ENCODE measurements at regions not wholly inside any gene's neighbourhood (a gene's known extent, or its start where the extent isn't known, plus 50 kb on each side); places are given as distances from the start of the nearest gene placed in this dataset.

DNA sequence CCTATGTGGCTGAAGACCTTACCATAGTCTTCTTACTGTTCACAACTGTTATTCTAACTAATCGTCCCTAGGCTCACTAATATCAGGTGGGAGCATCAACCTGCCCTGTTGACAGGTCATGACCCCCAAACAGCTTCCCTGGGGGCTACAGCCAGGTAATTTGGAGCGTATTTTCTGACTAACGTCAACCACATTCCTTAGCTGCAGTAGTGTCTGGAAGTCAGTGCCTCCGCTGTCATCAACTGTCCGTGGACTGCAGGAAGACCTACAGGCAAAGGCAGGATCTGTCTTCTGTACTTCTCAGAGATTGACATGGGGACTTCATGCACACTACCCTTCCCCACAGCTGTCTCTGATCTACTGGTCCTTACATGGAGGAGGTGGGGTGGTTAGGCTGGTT lies 456.9 kb downstream of the BCL11A start:
- POLR2A ChIA-PET (ENCODE audit: partially characterized antibody), result no interaction called here
- CTCF ChIA-PET (ENCODE audit: partially characterized antibody), result no interaction called here

More for the DNA sequence above, 456.9 kb downstream of the BCL11A start:
- H4K91ac ChIP-seq (replicated peaks; ENCODE audit: insufficient read length, low read length), result no peak overlapping the region
- no peak overlapping the region for H3K4me3 ChIP-seq (ENCODE audit: extremely low read depth in 1 of 4, insufficient read depth in 2 of 4, low read depth in 3 of 4, low read length in 4 of 4)
- H4K20me1 ChIP-seq (replicated peaks in 1 of 2; ENCODE audit: control insufficient read depth in 1 of 2, insufficient read depth in 2 of 2, low read length in 2 of 2), result no peaks in the 10 kb centered on the region
- H3K4me2 ChIP-seq (ENCODE audit: insufficient read depth in 1 of 2, low read depth in 2 of 2, low read length in 2 of 2), result no peak overlapping the region
- H2BK20ac ChIP-seq (ENCODE audit: low read length), result no peak overlapping the region
- H2BK12ac ChIP-seq (ENCODE audit: low read depth, low read length), result no peak overlapping the region
- no peak overlapping the region for H4K5ac ChIP-seq (ENCODE audit: insufficient read length, low read depth, low read length)
- H3K27ac ChIP-seq (ENCODE audit: low read depth, low read length), result no peak overlapping the region
- no peak overlapping the region for H2AFZ ChIP-seq (ENCODE audit: low read length)
- H2AK5ac ChIP-seq (ENCODE audit: low read depth, low read length), result no peak overlapping the region
- no peaks in the 10 kb centered on the region for H3K79me2 ChIP-seq (ENCODE audit: control insufficient read depth in 1 of 2, insufficient read depth in 2 of 2, low read length in 2 of 2)
- H3K36me3 ChIP-seq (ENCODE audit: control insufficient read depth in 2 of 4, insufficient read depth in 4 of 4, low read length in 3 of 4), result no peaks in the 10 kb centered on the region
- H2BK5ac ChIP-seq (ENCODE audit: low read depth, low read length), result no peak overlapping the region
- no peak for DNase-seq (ENCODE audit: low read depth in 1 of 2, low spot score in 2 of 2)
- H3K23me2 ChIP-seq (ENCODE audit: low read depth, low read length), result 0 out of 2 replicates have a peak, but pooled peaks cover 2% of the 10 kb centered on the region
- no peak overlapping the region for H2BK15ac ChIP-seq (ENCODE audit: low read length)
- TF ChIP-seq, protein P1, sequence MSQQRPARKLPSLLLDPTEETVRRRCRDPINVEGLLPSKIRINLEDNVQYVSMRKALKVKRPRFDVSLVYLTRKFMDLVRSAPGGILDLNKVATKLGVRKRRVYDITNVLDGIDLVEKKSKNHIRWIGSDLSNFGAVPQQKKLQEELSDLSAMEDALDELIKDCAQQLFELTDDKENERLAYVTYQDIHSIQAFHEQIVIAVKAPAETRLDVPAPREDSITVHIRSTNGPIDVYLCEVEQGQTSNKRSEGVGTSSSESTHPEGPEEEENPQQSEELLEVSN (IDR thresholded peaks at IDR 0.05), result no peak
- TF ChIP-seq BACH1 (IDR thresholded peaks at IDR 0.05; ENCODE audit: low read length) (no peak), PHF8 (conservative IDR thresholded peaks at IDR 0.05; ENCODE audit: low read depth, low read length) (no peak), RNF2 (IDR thresholded peaks at IDR 0.05; ENCODE audit: borderline replicate concordance, low read depth, low read length, missing control alignments, poor library complexity, severe bottlenecking) (no peak), SIRT6 (IDR thresholded peaks at IDR 0.05; ENCODE audit: low read length) (no peak), JUND (IDR thresholded peaks at IDR 0.05; ENCODE audit: low read length) (no peak), HDAC2 (IDR thresholded peaks at IDR 0.05; ENCODE audit: borderline replicate concordance in 1 of 2, low read depth in 2 of 2, low read length in 2 of 2) (no peak), POLR2AphosphoS5 (IDR thresholded peaks at IDR 0.05; ENCODE audit: low read depth, low read length) (no peak), GABPA (IDR thresholded peaks at IDR 0.05; ENCODE audit: borderline replicate concordance, insufficient read depth, low read length) (no peak), YY1 (IDR thresholded peaks at IDR 0.05; ENCODE audit: low read depth, low read length) (no peak)
- peaks cover 0 to 2% (median 0%) of the 10 kb centered on the region in 4 experiments; a peak in 1 of 7 replicates for H3K27me3 ChIP-seq (replicated peaks in 1 of 4; ENCODE audit: control insufficient read depth in 3 of 4, extremely low read depth in 1 of 4, insufficient read depth in 3 of 4, low read length in 3 of 4)
- no peak overlapping the region for H4K8ac ChIP-seq (ENCODE audit: extremely low read depth, insufficient read depth, low read length)
- H3K56ac ChIP-seq (replicated peaks; ENCODE audit: insufficient read length, low read depth, low read length), result no peak overlapping the region
- no peak overlapping the region for H3K9ac ChIP-seq (replicated peaks in 1 of 4; ENCODE audit: extremely low read depth in 1 of 4, low read depth in 3 of 4, low read length in 3 of 4)
- H3K4me1 ChIP-seq (replicated peaks in 1 of 4; ENCODE audit: control insufficient read depth in 3 of 4, insufficient read depth in 4 of 4, low read length in 3 of 4), result peaks cover 3 to 6% (median 5%) of the 10 kb centered on the region in 4 experiments; a peak in 4 of 7 replicates
- no peak for FAIRE-seq
- H3K18ac ChIP-seq (ENCODE audit: extremely low read depth, low read length), result no peak overlapping the region
- 98% methylated on average over 5 of the region's 5 CpGs; no CpG with 5 or more reads in 1 of the 2 experiments for WGBS, 2 experiments (ENCODE audit: extremely low coverage in 1 of 2, insufficient coverage in 1 of 2, insufficient read length in 1 of 2, insufficient replicate concordance in 2 of 2, low coverage in 1 of 2, low lambda C conversion rate in 2 of 2, missing lambda C conversion rate in 1 of 2)
- no peak overlapping the region for H2BK120ac ChIP-seq (replicated peaks; ENCODE audit: low read depth, low read length)
- no peak overlapping the region for H3K23ac ChIP-seq (ENCODE audit: insufficient read length)
- H3K4ac ChIP-seq (replicated peaks; ENCODE audit: insufficient read length, low read depth, low read length), result no peak overlapping the region
- H3K79me1 ChIP-seq (ENCODE audit: low read depth, low read length), result no peaks in the 10 kb centered on the region
- no peak overlapping the region for H3K14ac ChIP-seq (ENCODE audit: insufficient read length)
- no peaks in the 10 kb centered on the region for H3K9me3 ChIP-seq (ENCODE audit: insufficient read depth in 2 of 2, low read depth in 1 of 2, low read length in 1 of 2)
